GM21529 (cell line): ENCODE measurements at regions not wholly inside any gene's neighbourhood (a gene's known extent, or its start where the extent isn't known, plus 50 kb on each side); places are given as distances from the start of the nearest gene placed in this dataset.
"Not testable (repeated sequence)": the region's sequence is repeated elsewhere in the genome, so short reads cannot be mapped to it uniquely, and the experiment has no call there.

Experiments used
- ATAC-seq: cut with Tn5 transposase; IDR thresholded peaks from one replicate; pipeline ENCODE4 v1.9.1; 2021; ENCODE audit not compliant: unreplicated experiment

DNA sequence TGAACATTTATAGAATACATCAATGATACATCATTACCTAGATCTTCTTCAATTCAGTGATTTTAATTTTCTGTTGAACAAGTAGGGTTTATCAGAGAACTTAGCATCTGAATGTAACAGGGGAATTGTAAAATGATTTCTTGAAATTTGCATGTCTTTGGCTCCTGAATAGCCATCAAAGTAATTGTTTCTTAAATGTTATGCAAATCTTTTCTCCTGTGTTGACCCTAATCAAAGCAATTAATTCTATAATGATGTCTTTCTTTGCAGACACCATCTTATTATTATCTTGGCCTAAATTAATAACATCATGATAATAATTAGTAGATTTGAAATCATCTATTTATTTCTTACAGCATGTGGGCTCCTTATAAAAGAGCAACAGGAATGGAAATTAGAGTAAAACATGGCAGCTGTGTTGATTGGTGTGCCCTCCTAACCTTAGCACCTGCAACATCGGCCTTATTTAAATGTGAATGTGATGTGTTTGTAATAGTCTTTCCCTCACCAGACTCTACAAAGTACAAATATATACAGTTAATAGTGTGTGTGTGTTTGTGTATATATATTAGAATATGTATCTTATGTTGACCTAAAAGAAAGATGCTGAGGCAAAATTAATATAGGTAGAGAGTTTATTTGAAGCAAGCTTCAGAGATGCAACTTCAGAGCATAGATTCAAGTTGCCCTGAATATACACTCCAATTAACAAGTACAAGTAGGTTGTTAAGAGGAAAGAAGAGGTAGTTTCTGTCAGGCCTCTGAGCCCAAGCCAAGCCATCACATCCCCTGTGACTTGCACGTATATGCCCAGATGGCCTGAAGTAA is 328.0 kb upstream of the TECRL start:
- no peak for ATAC-seq

DNA sequence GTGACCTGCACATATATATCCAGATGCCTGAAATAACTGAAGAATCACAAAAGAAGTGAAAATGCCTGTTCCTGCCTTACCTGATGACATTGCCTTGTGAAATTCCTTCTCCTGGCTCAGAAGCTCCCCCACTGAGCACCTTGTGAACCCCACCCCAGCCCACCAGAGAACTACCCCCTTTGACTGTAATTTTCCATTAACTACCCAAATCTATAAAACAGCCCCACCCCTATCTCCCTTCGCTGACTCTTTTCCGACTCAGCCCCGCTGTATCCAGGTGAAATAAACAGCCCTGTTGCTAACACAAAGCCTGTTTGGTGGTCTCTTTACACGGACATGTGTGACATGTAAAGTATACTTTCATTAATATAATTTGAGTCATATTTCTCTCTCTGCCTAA is 320.3 kb upstream of the TECRL start:
- ATAC-seq = no peak

DNA sequence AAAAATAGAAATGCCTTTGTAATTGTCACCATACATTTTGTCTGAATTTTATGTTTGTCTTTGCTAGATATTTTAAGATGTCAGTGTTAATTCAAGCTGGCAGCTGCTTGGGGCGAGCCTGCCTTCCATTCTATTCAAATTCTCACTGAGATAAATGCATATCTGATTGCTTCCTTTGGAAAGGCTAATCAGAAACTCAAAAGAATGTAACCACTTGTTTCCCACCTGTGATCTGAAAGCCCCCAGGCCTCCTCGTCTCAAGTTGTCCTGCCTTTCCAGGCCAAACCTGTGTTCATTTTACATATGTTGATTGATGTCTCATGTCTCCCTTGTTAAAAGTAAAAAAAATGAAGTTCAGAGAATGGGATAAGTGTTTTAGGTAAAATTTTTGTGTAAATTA is 318.7 kb upstream of the TECRL start:
- ATAC-seq = no peak

- not testable (repeated sequence) for ATAC-seq
Measured at GRCh38 chr4:64727391-64727790, 318.1 kb upstream of the TECRL start.

GRCh38 chr4:64724689-64725088 is 315.4 kb upstream of the TECRL start:
- ATAC-seq = no peak

DNA sequence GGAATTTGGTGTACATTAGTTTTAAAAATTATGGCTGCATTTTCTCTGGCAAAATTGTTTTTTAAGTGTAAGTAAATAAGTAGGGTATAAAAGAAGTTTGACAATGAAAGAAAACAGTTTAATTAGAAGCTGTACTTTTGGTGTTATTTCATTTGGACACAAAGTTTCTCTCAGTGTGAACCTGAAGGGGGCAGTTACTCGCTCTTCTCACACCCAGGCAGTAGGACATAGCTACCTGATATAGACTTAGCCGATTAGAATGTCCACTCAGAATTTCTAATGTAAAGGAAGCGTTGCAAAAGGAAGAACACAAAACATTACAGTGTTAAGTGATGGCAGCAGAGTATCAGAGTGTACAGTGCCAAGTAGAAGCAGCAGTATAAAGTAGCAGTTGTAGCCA is 311.9 kb upstream of the TECRL start:
- ATAC-seq = no peak

DNA sequence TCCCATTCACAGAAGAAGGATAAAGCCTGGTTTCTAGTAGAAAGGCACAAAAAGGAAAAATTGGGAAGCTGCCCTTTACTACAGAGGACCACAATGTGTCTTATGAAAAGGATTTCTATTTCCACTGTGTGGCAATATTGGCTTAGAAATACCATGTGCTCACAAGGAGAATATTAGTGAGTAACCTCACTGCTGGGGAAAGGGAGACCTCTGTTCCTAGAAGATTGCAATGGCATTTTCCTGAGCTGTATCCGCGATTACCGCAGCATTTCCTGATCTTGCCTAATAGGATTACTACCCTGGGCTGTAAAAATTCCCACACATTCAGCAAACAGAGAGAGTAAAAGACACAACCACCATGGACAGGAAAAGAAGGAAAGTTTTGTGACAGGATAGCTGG is 308.8 kb upstream of the TECRL start:
- no peak for ATAC-seq

- no peak for ATAC-seq
Measured at GRCh38 chr4:64715741-64716140, 306.5 kb upstream of the TECRL start.

DNA sequence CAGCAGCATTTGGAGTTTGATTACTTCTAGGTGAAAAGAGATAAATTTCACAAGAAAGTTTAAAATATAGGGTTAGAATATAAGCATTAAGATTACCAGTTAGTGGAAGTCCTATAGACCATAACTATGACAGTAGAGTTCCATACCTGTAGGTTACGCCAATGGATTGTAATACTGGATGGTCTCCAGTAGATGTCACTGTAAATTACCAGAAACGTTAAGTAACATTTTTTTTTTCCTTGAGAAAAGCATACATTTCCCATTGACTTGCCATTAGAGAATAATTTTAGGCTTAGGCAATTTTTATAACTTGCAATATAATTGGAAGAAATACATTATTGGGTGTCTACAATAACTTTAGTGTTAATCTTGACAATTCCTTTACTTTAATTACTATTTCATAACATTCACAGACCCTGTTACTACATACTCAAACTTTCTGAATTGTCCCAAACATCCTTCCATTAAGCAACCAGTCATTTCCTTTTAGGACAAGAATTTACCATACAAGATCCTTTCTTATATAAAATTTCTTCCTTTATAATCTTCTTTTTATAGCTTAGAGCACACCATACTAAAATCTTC is 304.1 kb upstream of the TECRL start:
- ATAC-seq = peak; percentile 76

DNA sequence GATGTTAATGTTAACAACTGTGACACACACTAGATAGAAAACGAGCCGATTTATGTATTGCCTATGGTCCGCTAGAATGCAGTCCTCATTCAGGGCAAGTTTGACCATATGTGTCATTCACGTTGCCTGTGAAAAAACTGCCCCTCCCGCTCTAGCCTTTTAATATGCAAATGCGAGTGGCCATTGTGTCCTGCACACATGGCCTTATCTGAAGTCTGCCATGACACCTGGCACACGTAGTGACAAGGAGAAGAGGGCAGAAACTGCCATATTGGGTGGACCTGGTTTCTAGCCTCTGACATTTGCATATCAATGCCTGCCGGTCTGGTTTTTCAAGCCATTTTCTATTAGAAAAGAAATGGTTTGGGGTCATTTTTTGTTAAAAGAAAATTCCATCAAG is 303.3 kb upstream of the TECRL start:
- ATAC-seq = no peak

DNA sequence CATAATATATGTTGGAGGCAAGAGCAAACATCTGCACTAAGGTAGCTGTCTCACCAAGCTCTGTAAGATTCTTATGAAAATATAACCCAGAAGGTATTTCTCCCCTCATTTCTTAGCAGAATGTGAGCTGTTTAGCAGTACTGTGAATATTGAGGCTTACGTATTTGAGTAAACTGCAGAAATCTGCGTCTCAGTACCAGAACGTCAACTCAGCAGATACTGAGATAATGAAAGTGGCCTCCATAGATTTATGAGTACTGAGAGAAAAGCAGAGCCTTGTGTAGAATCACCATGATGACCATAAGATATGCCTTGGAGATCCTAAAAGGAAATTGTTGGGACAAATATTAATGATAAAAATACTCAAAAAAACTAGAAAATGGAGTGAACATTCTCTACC is 296.7 kb upstream of the TECRL start:
- no peak for ATAC-seq

DNA sequence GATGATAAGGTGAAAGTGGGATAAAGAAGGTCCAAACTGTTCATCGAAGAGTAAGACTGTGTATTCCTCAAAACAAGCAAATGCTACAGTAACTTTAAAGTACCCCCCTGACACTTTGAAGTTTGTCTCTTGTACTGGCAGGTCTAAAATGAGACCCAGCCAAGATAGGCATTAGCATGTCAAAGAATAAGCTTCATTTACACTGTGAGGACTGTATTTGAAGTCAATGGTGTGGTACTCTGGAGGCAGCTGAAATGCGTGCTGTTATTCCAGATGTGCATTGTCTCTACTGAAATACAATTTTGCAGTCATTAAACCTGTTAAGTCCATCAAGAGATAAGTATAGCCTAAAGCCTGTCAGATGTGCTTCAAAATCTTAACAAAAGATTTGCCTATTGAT is 288.9 kb upstream of the TECRL start:
- ATAC-seq = no peak

DNA sequence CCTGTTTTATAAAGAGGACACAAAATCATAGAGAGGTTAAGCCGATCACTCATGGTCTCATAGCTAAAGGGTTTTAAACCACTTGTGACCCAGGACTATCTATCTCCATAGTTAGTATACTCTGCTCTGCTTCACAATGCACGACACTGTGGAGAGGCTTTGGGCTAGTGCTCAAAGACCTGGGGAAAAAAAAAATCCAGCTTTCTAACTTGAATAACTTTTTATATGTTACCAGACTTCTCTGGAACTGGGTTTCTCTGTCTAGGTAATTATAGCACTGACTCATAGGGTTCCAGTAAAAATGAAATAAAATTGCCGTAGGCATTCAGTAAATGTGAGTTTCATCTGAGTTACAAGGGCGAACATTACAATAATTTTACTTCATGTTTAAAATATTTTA is 273.7 kb upstream of the TECRL start:
- ATAC-seq = no peak

DNA sequence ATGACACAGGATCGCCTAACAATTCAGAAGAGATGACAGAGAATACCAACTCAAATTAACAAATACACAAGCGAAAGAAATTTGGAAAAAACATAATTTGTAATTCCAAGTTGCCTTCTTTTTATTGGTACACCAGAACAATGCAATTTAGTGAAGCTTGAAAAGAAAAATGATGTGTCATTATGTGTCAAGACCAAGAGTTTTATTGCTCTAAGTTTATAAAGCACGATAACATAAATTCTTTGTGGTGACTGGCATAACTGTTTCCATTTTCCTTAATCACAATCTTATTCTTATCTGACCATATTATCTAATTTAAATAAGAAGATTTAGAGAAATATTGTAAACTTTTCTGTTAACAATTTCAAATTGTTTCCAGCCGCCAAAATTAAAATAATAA is 273.2 kb upstream of the TECRL start:
- ATAC-seq = no peak

DNA sequence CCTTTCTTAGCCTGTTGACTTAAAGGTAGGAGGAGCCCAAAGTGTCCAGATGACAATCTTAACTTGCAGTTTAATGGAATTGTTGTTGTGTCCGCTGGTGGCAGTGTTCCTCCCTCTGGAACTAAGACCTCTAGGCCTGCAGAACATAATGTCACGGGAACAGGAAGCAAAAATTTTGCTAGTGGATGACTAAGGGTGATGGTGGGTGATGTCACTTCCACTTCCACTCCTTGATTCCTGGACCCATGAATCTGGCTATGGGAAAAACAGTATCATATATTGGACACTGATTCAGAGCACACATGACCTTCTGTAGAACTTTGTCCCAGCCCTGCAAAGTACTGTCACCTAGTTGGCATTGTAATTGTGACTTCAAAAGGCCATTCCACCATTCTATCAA is 263.9 kb upstream of the TECRL start:
- ATAC-seq = not testable (repeated sequence)

DNA sequence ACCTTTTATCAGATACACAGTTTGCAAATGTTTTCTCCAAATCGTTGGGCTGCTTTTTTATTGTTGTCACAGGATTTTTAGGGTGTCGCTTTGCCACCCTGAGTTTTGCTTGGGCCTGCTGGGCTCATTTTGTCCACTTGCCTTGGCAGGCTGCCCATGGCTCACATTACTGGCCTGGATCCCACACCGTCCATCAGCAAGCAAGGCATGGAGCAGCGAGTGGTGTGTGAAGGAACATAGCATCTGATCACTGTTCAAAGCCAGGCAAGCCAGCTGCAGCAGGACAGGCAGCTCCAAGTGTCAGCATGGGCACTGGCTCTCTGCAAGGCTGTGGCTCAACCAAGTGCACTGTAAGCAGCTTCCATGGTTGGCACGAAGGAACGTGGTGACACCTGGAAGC is 261.4 kb upstream of the TECRL start:
- no peak for ATAC-seq

- ATAC-seq = no peak
Measured at GRCh38 chr4:64643841-64644240, 234.6 kb upstream of the TECRL start.

- no peak for ATAC-seq
Measured at GRCh38 chr4:64642936-64643335, 233.7 kb upstream of the TECRL start.

DNA sequence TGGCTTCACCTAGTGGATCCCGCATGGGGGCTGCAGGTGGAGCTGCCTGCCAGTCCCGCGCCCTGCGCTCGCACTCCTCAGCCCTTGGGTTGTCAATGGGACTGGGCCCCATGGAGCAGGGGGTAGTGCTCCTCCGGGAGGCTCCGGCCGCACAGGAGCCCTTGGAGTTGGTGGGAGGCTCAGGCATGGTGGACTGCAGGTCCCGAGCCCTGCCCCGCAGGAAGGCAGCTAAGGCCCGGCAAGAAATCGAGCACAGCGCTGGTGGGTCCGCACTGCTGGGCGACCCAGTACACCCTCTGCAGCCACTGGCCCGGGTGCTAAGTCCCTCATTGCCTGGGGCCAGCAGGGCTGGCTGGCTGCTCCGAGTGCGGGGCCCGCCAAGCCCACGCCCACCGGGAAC is 231.2 kb upstream of the TECRL start:
- ATAC-seq = not testable (repeated sequence)

- no peak for ATAC-seq
Measured at GRCh38 chr4:64625438-64625837, 216.2 kb upstream of the TECRL start.

DNA sequence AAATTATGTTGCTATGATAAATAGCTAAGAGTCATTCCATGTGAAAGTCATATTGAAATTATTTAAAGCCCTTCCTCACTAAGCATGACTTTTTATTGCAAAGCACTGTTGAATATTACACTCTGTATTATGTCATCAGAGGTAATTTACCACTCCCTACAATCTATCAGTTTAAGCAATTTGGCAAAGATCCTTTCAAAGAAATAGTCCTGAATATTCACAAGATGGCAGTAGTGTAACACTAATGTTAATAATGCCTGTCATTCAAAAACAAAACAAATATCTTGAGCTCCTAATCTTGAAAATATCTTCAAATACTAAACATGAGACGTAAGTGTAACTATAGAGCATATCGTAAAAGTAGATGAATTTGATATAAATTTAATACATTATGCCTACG is 208.6 kb upstream of the TECRL start:
- no peak for ATAC-seq

- no peak for ATAC-seq
Measured at GRCh38 chr4:64614276-64614675, 205.0 kb upstream of the TECRL start.

DNA sequence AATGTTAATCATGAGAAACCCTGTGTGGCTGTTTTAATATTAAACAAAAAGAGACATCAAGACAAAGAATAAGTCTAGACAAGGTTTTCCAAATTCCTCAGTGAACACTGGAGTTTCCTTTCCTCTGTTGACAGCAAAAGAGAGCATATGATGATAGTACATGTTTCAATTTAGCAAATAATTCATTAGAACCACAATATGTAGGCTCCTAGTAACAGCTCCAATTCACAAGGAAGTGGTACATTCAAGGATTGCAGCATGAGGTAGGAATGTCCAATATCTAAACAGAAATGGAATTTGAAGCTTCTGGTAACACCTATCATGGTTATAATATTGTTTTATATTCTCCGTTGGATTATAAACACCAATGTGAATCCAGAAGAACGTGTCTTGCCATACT is 203.8 kb upstream of the TECRL start:
- ATAC-seq = no peak
